AG09309 (cell line): ENCODE measurements at regions not wholly inside any gene's neighbourhood (a gene's known extent, or its start where the extent isn't known, plus 50 kb on each side); places are given as distances from the start of the nearest gene placed in this dataset.

Experiments
- DNase-seq: peaks from one replicate; pipeline ENCODE4 v3.0.0-alpha.2; 2010; ENCODE audit warnings: low read depth
- H3K4me3 ChIP-seq: 2 replicates; pipeline ENCODE4 v1.5.1; 2011; ENCODE audit warnings: mild to moderate bottlenecking, low read depth, low read length, moderate library complexity; ENCODE audit not compliant: control insufficient read depth
- TF ChIP-seq, protein P1 (sequence below): IDR thresholded peaks from 2 replicates; pipeline ENCODE4 v1.5.1; 2011; ENCODE audit warnings: mild to moderate bottlenecking, low read depth, low read length, inconsistent platforms; ENCODE audit not compliant: insufficient read depth, control insufficient read depth; ENCODE audit errors: missing control alignments

DNA sequence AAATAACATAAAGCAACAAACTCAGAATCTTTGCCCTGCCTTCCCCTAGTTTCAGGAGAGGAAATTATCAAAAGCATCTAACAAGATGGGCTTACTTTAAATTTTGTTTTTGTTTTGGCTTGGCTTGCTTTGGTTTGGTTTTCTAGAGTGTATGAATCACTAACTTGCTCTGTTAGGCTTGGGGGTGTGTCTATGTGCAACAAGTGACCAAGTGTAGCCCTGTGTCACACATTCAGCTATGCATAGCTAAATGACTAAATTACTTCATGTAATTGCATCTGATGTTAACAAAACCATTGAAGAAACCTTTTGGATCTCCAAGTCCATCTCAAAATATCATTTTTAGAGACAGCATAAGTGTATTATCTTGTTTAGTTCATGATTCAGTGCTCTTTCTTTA, 251.0 kb downstream of the TFEC start:
- TF ChIP-seq, protein P1, sequence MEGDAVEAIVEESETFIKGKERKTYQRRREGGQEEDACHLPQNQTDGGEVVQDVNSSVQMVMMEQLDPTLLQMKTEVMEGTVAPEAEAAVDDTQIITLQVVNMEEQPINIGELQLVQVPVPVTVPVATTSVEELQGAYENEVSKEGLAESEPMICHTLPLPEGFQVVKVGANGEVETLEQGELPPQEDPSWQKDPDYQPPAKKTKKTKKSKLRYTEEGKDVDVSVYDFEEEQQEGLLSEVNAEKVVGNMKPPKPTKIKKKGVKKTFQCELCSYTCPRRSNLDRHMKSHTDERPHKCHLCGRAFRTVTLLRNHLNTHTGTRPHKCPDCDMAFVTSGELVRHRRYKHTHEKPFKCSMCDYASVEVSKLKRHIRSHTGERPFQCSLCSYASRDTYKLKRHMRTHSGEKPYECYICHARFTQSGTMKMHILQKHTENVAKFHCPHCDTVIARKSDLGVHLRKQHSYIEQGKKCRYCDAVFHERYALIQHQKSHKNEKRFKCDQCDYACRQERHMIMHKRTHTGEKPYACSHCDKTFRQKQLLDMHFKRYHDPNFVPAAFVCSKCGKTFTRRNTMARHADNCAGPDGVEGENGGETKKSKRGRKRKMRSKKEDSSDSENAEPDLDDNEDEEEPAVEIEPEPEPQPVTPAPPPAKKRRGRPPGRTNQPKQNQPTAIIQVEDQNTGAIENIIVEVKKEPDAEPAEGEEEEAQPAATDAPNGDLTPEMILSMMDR = no peak
- no peak overlapping the region for H3K4me3 ChIP-seq
- DNase-seq = no peak

GRCh38 chr7:115775981-115776380, 254.6 kb downstream of the TFEC start:
- DNase-seq = no peak
- TF ChIP-seq, protein P1 = no peak
- H3K4me3 ChIP-seq = no peak overlapping the region

DNA sequence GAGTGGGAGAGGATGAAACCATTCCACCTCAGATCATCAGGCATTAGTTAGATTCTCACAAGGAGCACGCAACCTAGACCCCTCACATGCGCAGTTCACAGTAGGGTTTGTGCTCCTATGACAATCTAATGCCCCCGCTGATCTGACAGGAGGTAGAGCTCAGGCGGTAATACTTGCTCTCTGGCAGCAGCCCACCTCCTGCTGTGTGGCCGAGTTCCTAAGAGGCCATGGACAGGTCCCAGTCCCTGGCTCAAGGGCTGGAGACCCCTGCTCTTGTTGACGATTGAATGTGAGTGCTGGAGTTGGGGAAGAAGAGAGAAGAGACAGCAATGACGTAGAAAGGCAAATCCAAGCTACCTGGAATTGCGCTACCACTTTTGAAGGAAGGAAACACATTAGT, 267.2 kb downstream of the TFEC start:
- no peak for DNase-seq
- H3K4me3 ChIP-seq = no peak overlapping the region
- TF ChIP-seq, protein P1 = no peak

GRCh38 chr7:115758025-115758424, 272.5 kb downstream of the TFEC start:
- DNase-seq = no peak
- TF ChIP-seq, protein P1 = no peak
- no peak overlapping the region for H3K4me3 ChIP-seq

DNA sequence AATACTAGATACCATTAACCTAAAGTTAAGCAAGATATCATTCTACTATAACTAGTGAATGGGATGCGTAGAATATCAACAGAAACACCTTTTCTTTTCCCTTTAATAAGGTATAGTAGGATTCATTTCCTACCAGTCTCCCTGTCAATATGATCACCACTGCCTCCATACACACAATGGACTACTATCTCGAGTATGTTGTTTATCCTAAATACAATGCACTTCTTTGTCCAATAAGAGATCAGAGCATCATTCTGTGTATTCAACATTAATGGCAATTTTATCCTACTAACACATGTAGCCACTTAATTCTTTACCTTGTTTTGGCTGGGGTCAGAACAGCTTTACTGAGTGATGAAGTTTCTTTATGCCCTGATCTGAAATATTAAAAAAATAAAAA, 276.3 kb downstream of the TFEC start:
- no peak overlapping the region for H3K4me3 ChIP-seq
- TF ChIP-seq, protein P1 = no peak
- DNase-seq = no peak

- H3K4me3 ChIP-seq = no peak overlapping the region
- TF ChIP-seq, protein P1 = no peak
- no peak for DNase-seq
Observed at GRCh38 chr7:115749924-115750323, 280.6 kb downstream of the TFEC start.
